ENCODE measurements at regions not wholly inside any gene's neighbourhood (a gene's known extent, or its start where the extent isn't known, plus 50 kb on each side); places are given as distances from the start of the nearest gene placed in this dataset.

- DNase-seq (ENCODE audit: low spot score) (no peak), ATAC-seq (ENCODE audit: low FRiP score) (no peak)
- TF ChIP-seq CTCF (IDR thresholded peaks at IDR 0.05), result no peak
Measured at GRCh38 chr13:84933797-84934196, 865.4 kb downstream of the SLITRK6 start.

- DNase-seq (ENCODE audit: low spot score) (no peak), ATAC-seq (ENCODE audit: low FRiP score) (no peak)
- no peak for TF ChIP-seq CTCF (IDR thresholded peaks at IDR 0.05)
Measured at GRCh38 chr13:84931264-84931663, 868.0 kb downstream of the SLITRK6 start.

GRCh38 chr13:84927442-84928169 is 871.6 kb downstream of the SLITRK6 start:
- DNase-seq (ENCODE audit: low spot score) (no peak), ATAC-seq (ENCODE audit: low FRiP score) (no peak)
- no peak for TF ChIP-seq CTCF (IDR thresholded peaks at IDR 0.05)

- DNase-seq (ENCODE audit: low spot score) (no peak), ATAC-seq (ENCODE audit: low FRiP score) (no peak)
- no peak for TF ChIP-seq CTCF (IDR thresholded peaks at IDR 0.05)
Measured at GRCh38 chr13:84925443-84925842, 873.8 kb downstream of the SLITRK6 start.

GRCh38 chr13:84923831-84924230 is 875.4 kb downstream of the SLITRK6 start:
- TF ChIP-seq CTCF (IDR thresholded peaks at IDR 0.05), result no peak
- DNase-seq (ENCODE audit: low spot score) (no peak), ATAC-seq (ENCODE audit: low FRiP score) (no peak)

GRCh38 chr13:84917252-84917878 is 881.9 kb downstream of the SLITRK6 start:
- no peak for ATAC-seq (ENCODE audit: low FRiP score)
- no peak for DNase-seq (ENCODE audit: low spot score)
- no peak for TF ChIP-seq CTCF (IDR thresholded peaks at IDR 0.05)

- ATAC-seq (ENCODE audit: low FRiP score) (no peak), DNase-seq (ENCODE audit: low spot score) (no peak)
- no peak for TF ChIP-seq CTCF (IDR thresholded peaks at IDR 0.05)
Measured at GRCh38 chr13:84912720-84913119, 886.5 kb downstream of the SLITRK6 start.

Measured in omental fat pad (tissue), 3 donors.